NCI-H2107 treated with DMSO at 0.1 percent for 48 hours (cell line): ENCODE measurements at regions not wholly inside any gene's neighbourhood (a gene's known extent, or its start where the extent isn't known, plus 50 kb on each side); places are given as distances from the start of the nearest gene placed in this dataset.
"Not testable (repeated sequence)": the region's sequence is repeated elsewhere in the genome, so short reads cannot be mapped to it uniquely, and the experiment has no call there.

Experiments used
- DNase-seq: peaks from one replicate; lab custom pipeline; 2025; ENCODE audit not compliant: unreplicated experiment; lab: John Stamatoyannopoulos, UW

- DNase-seq, result no peak
Observed at GRCh38 chr1:230493264-230493663, 67.1 kb upstream of the PGBD5 start.

- DNase-seq, result no peak
Observed at GRCh38 chr1:230490436-230490835, 64.3 kb upstream of the PGBD5 start.

- peak; percentile 31 for DNase-seq
Observed at GRCh38 chr1:230487773-230488428, 61.8 kb upstream of the PGBD5 start.

GRCh38 chr1:230476622-230477003 is 50.5 kb upstream of the PGBD5 start:
- no peak for DNase-seq

- not testable (repeated sequence) for DNase-seq
Observed at GRCh38 chr1:230475856-230476621, 49.9 kb upstream of the PGBD5 start.
